HepG2 (cell line): ENCODE measurements at regions not wholly inside any gene's neighbourhood (a gene's known extent, or its start where the extent isn't known, plus 50 kb on each side); places are given as distances from the start of the nearest gene placed in this dataset.

Source experiments
- ATAC-seq: fragments of 200-7000 bp; cut with Tn5 transposase; 3 replicates; pipeline ENCODE4 v1.9.1; 2020; ENCODE audit warnings: mild to moderate bottlenecking, moderate library complexity
- BruUV-seq: library from RNA; stranded (reverse); fragments of 400-500 nt; replicated peaks from 2 replicates; lab custom pipeline; 2021; lab: Mats Ljungman, UMichigan
- CTCF ChIA-PET: fragments of 300-600 bp; formaldehyde crosslinking; extraction: SDS; loops from one replicate; lab custom pipeline; 2021; ENCODE audit warnings: low total read pairs, inconsistent platforms, low intra/inter-chr PET ratio; lab: Yijun Ruan, JAX
- POLR2A ChIA-PET: fragments of 350-600 bp; sonication (Branson Sonifier 250); formaldehyde crosslinking; loops from one replicate; lab custom pipeline; 2020; ENCODE audit warnings: antibody characterized with exemption, inconsistent platforms; lab: Yijun Ruan, JAX
- DNase-seq: peaks from one replicate; pipeline ENCODE4 v3.0.0-alpha.2; 2015; ENCODE audit warnings: low spot score
- FAIRE-seq: peaks from 3 replicates; lab custom pipeline; 2011; peaks lifted over from hg19 to GRCh38; lab: Jason Lieb, UNC
- H2AFZ ChIP-seq: one replicate; pipeline ENCODE4 v1.6.1; 2011; ENCODE audit warnings: low read length, inconsistent platforms
- H3K27ac ChIP-seq: fragments of 300-600 bp; 3 replicates; pipeline ENCODE4 v1.8.0; 2011; ENCODE audit warnings: mixed run types, mild to moderate bottlenecking, mixed read lengths, low read length, inconsistent platforms; ENCODE audit not compliant: insufficient read depth; ENCODE audit errors: extremely low read length
- H3K27me3 ChIP-seq, 2 experiments: fragments of 200-600 bp in 1 of 2; 2 replicates in 1 of 2; 3 replicates in 1 of 2; pipeline versions ENCODE4 v1.6.0 to v1.8.0; 2011; ENCODE audit warnings: low read length in 2 of 2, mild to moderate bottlenecking in 2 of 2, moderate library complexity in 2 of 2, inconsistent platforms in 1 of 2; ENCODE audit not compliant: insufficient read depth in 2 of 2, control insufficient read depth in 1 of 2
- H3K36me3 ChIP-seq, 2 experiments: fragments of 200-600 bp in 1 of 2; replicated peaks in 1 of 2; 2 replicates in 1 of 2; 3 replicates in 1 of 2; pipeline versions ENCODE4 v1.5.1 to v1.8.0; 2011; ENCODE audit warnings: low read length in 2 of 2, inconsistent platforms in 1 of 2; ENCODE audit not compliant: insufficient read depth in 2 of 2, control insufficient read depth in 1 of 2
- H3K4me1 ChIP-seq: 2 replicates; pipeline ENCODE4 v1.5.1; 2012; ENCODE audit warnings: low read length, inconsistent platforms; ENCODE audit not compliant: insufficient read depth
- H3K4me2 ChIP-seq: 2 replicates; pipeline ENCODE4 v1.6.0; 2011; ENCODE audit warnings: low read depth, low read length, inconsistent platforms
- H3K4me3 ChIP-seq, 3 experiments: fragments of 200-600 bp in 1 of 3; sonication (generic), shearing (Covaris generic) in 1 of 3; replicated peaks in 1 of 3; 2 replicates each; pipeline ENCODE4 v1.5.1; 2011 to 2016; ENCODE audit warnings: low read length in 3 of 3, inconsistent platforms in 2 of 3, low read depth in 2 of 3, mild to moderate bottlenecking in 2 of 3, control low read depth in 1 of 3, mixed read lengths in 1 of 3; ENCODE audit not compliant: insufficient read depth in 1 of 3
- H3K79me2 ChIP-seq: one replicate; pipeline ENCODE4 v1.6.1; 2011; ENCODE audit warnings: low read length, inconsistent platforms; ENCODE audit not compliant: insufficient read depth
- H3K9ac ChIP-seq: 2 replicates; pipeline ENCODE4 v1.6.0; 2011; ENCODE audit warnings: mild to moderate bottlenecking, low read depth, low read length, inconsistent platforms; ENCODE audit not compliant: insufficient read depth
- H3K9me3 ChIP-seq: 2 replicates; pipeline ENCODE4 v1.5.1; 2012; ENCODE audit warnings: mild to moderate bottlenecking, low read length
- H4K20me1 ChIP-seq: 2 replicates; pipeline ENCODE4 v1.6.0; 2011; ENCODE audit warnings: inconsistent platforms, mild to moderate bottlenecking, low read length, moderate library complexity; ENCODE audit not compliant: insufficient read depth
- FIP1L1 ChIP-seq: fragments of 200-400 bp; formaldehyde crosslinking; IDR thresholded peaks from 2 replicates; pipeline ENCODE4 v1.6.1; 2018; ENCODE audit warnings: low read depth, mild to moderate bottlenecking, low read length, moderate library complexity, borderline replicate concordance; ENCODE audit not compliant: insufficient read depth
- FOXP4 ChIP-seq: sonication (generic); formaldehyde crosslinking; IDR thresholded peaks from 2 replicates; pipeline ENCODE4 v1.4.0; 2020; ENCODE audit warnings: missing genetic modification reagents
- RFX1 ChIP-seq: fragments of 450-650 bp; IDR thresholded peaks from 2 replicates; pipeline ENCODE4 v1.6.1; 2017
- ZMYM3 ChIP-seq: sonication (generic); formaldehyde crosslinking; IDR thresholded peaks from 2 replicates; pipeline ENCODE4 v1.5.1; 2020; ENCODE audit warnings: mild to moderate bottlenecking, missing genetic modification reagents
- ZNF142 ChIP-seq: sonication (generic); formaldehyde crosslinking; IDR thresholded peaks from 2 replicates; pipeline ENCODE4 v1.4.0; 2020; ENCODE audit warnings: missing genetic modification reagents
- ZNF549 ChIP-seq: sonication (generic); formaldehyde crosslinking; IDR thresholded peaks from 2 replicates; pipeline ENCODE4 v1.5.0; 2020; ENCODE audit warnings: missing genetic modification reagents
- ZNF775 ChIP-seq: sonication (generic); formaldehyde crosslinking; IDR thresholded peaks from 2 replicates; pipeline ENCODE4 v1.4.0; 2020; ENCODE audit warnings: missing genetic modification reagents, mild to moderate bottlenecking, moderate library complexity, borderline replicate concordance
- WGBS: methylation state at CpG from one replicate; pipeline ENCODE4 v1.1.6; 2017; ENCODE audit warnings: low lambda C conversion rate; 5-methylcytosine and 5-hydroxymethylcytosine counted together
- in situ Hi-C: cut with HindIII; loops from 2 replicates; pipeline ENCODE4 v1.10.0; 2017; ENCODE audit warnings: low pct_unique_long_range_greater_than_20kb; ENCODE audit not compliant: extremely low pct_ligation_motif_present
- intact Hi-C: fragments of 100-400 bp; cut with micrococcal nuclease; formaldehyde crosslinking; loops from one replicate; pipeline ENCODE4 v1.10.0; 2022; ENCODE audit not compliant: unreplicated experiment
- TF ChIP-seq, protein P1 (sequence below): sonication (generic); formaldehyde crosslinking; IDR thresholded peaks from 2 replicates; pipeline ENCODE4 v1.8.0; 2022; ENCODE audit warnings: missing genetic modification reagents, low read depth, mild to moderate bottlenecking, borderline replicate concordance

DNA sequence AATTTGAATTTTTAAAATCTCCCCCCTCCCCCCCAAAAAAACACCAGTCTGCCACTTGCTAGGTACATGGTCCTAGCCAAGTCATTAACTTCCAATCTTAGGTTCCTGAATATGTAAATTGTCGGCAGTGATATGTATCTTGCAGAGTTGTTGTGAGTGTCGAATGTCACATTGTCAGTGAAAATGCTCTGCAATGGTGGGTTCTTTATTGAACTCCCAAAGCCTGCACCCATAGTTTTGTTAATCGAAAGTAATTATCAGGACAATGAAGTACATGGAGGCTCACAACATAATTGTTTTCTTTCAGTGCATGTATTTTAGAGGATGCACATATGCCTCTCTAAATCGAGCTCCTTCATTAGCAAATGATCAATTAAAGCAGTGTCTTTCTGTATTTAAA lies 185.6 kb upstream of the S100G start:
- no TSS peak for BruUV-seq
- no peak overlapping the region for H3K4me3 ChIP-seq
- FAIRE-seq: no peak
- no peaks in the 10 kb centered on the region for H3K9me3 ChIP-seq
- no peak for TF ChIP-seq FIP1L1
- no peak for TF ChIP-seq ZMYM3
- no peak for TF ChIP-seq ZNF549 (CRISPR knock-in tag)
- TF ChIP-seq ZNF142 (CRISPR knock-in tag): no peak
- no peak for TF ChIP-seq RFX1
- TF ChIP-seq FOXP4 (CRISPR knock-in tag): no peak
- TF ChIP-seq, protein P1, sequence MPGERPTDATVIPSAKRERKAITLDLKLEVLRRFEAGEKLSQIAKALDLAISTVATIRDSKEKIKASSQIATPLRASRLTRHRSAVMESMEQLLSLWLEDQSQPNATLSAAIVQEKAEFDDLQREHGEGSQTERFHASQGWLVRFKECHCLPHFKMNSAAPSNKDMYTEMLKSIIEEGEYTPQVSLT (CRISPR knock-in tag): no peak
- TF ChIP-seq ZNF775 (CRISPR knock-in tag): no peak
- TF ChIP-seq, all 625 proteins: peak for 0
- 65% methylated on average over 4 of the region's 4 CpGs for WGBS
- in situ Hi-C loops: loop anchor here (25.0 kb wide), 1 partner anchor 198 kb away; the partner anchor contains the start of gene S100G
- CTCF ChIA-PET: no interaction called here
- Histone ChIP-seq H3K4me2 (no peak overlapping the region), H3K9ac (no peak overlapping the region), H3K27ac (no peak overlapping the region), H3K79me2 (no peaks in the 10 kb centered on the region), H4K20me1 (no peaks in the 10 kb centered on the region), H2AFZ (no peak overlapping the region), H3K27me3 (no peaks in the 10 kb centered on the region), H3K4me1 (no peaks in the 10 kb centered on the region), H3K36me3 (no peaks in the 10 kb centered on the region)
- DNase-seq: no peak
- intact Hi-C loops: no loop called here
- ATAC-seq: no peak
- POLR2A ChIA-PET: no interaction called here
